ENCODE measurements at regions not wholly inside any gene's neighbourhood (a gene's known extent, or its start where the extent isn't known, plus 50 kb on each side); places are given as distances from the start of the nearest gene placed in this dataset.

DNA sequence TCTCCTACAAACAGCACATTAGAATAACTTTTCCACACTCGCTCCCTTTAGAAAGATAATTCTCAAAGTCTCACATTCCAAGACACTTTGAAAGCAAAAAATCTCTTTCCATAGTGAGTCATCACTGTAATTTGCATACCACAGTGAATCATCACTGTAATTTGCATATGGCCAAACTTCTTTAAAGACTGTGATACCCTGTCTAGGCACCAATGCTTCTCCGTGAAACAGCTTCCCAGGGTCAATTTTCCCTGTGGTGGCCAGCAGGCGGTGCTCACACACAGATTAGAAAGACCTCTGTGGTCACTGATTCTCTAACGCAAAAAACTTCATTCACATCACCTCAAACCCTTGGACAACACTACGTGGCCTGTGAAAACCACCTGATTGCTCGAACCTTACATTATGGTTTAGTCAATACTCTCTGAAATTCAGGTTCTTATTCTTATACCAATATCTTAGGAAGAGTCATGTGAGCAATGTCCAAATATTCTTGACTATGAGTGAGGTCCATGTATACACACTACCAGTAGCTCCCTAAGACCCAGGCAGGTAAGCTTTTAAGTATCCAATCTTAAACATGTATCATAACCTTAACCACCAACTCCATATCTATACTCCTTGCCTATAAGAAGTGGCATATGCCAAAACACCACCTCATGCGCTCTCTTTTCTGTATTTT lies 78.5 kb upstream of the PHACTR1 start:
- Histone ChIP-seq H4K8ac (ENCODE audit: extremely low read depth, insufficient read depth, low read length) (no peak overlapping the region), H4K20me1 (replicated peaks in 1 of 2; ENCODE audit: control insufficient read depth in 1 of 2, insufficient read depth in 2 of 2, low read length in 2 of 2) (no peaks in the 10 kb centered on the region), H3K14ac (ENCODE audit: insufficient read length) (no peak overlapping the region), H2AK5ac (ENCODE audit: low read depth, low read length) (no peak overlapping the region), H2BK5ac (ENCODE audit: low read depth, low read length) (no peak overlapping the region), H2AFZ (ENCODE audit: low read length) (no peak overlapping the region), H3K4me1 (replicated peaks in 1 of 4; ENCODE audit: control insufficient read depth in 3 of 4, insufficient read depth in 4 of 4, low read length in 3 of 4) (no peaks in the 10 kb centered on the region), H3K23me2 (ENCODE audit: low read depth, low read length) (no peaks in the 10 kb centered on the region), H4K91ac (replicated peaks; ENCODE audit: insufficient read length, low read length) (no peak overlapping the region), H3K18ac (ENCODE audit: extremely low read depth, low read length) (no peak overlapping the region), H2BK15ac (ENCODE audit: low read length) (no peak overlapping the region), H3K27me3 (replicated peaks in 1 of 4; ENCODE audit: control insufficient read depth in 3 of 4, extremely low read depth in 1 of 4, insufficient read depth in 3 of 4, low read length in 3 of 4) (no peaks in the 10 kb centered on the region), H2BK20ac (ENCODE audit: low read length) (no peak overlapping the region), H3K4ac (replicated peaks; ENCODE audit: insufficient read length, low read depth, low read length) (no peak overlapping the region), H3K79me1 (ENCODE audit: low read depth, low read length) (no peaks in the 10 kb centered on the region), H3K4me3 (ENCODE audit: extremely low read depth in 1 of 4, insufficient read depth in 2 of 4, low read depth in 3 of 4, low read length in 4 of 4) (no peak overlapping the region), H3K36me3 (ENCODE audit: control insufficient read depth in 2 of 4, insufficient read depth in 4 of 4, low read length in 3 of 4) (no peaks in the 10 kb centered on the region), H3K9ac (replicated peaks in 1 of 4; ENCODE audit: extremely low read depth in 1 of 4, low read depth in 3 of 4, low read length in 3 of 4) (no peak overlapping the region), H3K4me2 (ENCODE audit: insufficient read depth in 1 of 2, low read depth in 2 of 2, low read length in 2 of 2) (no peak overlapping the region), H3K23ac (ENCODE audit: insufficient read length) (no peak overlapping the region), H3K56ac (replicated peaks; ENCODE audit: insufficient read length, low read depth, low read length) (no peak overlapping the region), H3K9me3 (ENCODE audit: insufficient read depth in 2 of 2, low read depth in 1 of 2, low read length in 1 of 2) (no peaks in the 10 kb centered on the region), H2BK120ac (replicated peaks; ENCODE audit: low read depth, low read length) (no peak overlapping the region), H2BK12ac (ENCODE audit: low read depth, low read length) (no peak overlapping the region), H4K5ac (ENCODE audit: insufficient read length, low read depth, low read length) (no peak overlapping the region), H3K27ac (ENCODE audit: low read depth, low read length) (no peak overlapping the region), H3K79me2 (ENCODE audit: control insufficient read depth in 1 of 2, insufficient read depth in 2 of 2, low read length in 2 of 2) (no peaks in the 10 kb centered on the region)
- POLR2A ChIA-PET (ENCODE audit: partially characterized antibody): interaction anchor here (1.0 kb wide), 1 partner anchor 255 kb away, joined by 3 read pairs; no protein-coding TSS in a partner anchor
- WGBS, 2 experiments (ENCODE audit: extremely low coverage in 1 of 2, insufficient coverage in 1 of 2, insufficient read length in 1 of 2, insufficient replicate concordance in 2 of 2, low coverage in 1 of 2, low lambda C conversion rate in 2 of 2, missing lambda C conversion rate in 1 of 2): 33% methylated on average over 7 of the region's 7 CpGs; no CpG with 5 or more reads in 1 of the 2 experiments
- CTCF ChIA-PET (ENCODE audit: partially characterized antibody): interaction anchor here (0.5 to 4.5 kb wide), 24 partner anchors 9 to 640 kb away, joined by 3 to 58 read pairs (median 4); no protein-coding TSS in a partner anchor
- no peak for TF ChIP-seq ZNF274 (IDR thresholded peaks at IDR 0.05; ENCODE audit: borderline replicate concordance, extremely low read depth, low read length)
- TF ChIP-seq RAD21 (IDR thresholded peaks at IDR 0.05 in 1 of 2, conservative IDR thresholded peaks at IDR 0.05 in 1 of 2; ENCODE audit: low read depth in 2 of 2, low read length in 2 of 2): peak; percentile 96 to 97
- peak; percentile 95 for TF ChIP-seq JUND (IDR thresholded peaks at IDR 0.05; ENCODE audit: low read length)
- TF ChIP-seq, protein P1, sequence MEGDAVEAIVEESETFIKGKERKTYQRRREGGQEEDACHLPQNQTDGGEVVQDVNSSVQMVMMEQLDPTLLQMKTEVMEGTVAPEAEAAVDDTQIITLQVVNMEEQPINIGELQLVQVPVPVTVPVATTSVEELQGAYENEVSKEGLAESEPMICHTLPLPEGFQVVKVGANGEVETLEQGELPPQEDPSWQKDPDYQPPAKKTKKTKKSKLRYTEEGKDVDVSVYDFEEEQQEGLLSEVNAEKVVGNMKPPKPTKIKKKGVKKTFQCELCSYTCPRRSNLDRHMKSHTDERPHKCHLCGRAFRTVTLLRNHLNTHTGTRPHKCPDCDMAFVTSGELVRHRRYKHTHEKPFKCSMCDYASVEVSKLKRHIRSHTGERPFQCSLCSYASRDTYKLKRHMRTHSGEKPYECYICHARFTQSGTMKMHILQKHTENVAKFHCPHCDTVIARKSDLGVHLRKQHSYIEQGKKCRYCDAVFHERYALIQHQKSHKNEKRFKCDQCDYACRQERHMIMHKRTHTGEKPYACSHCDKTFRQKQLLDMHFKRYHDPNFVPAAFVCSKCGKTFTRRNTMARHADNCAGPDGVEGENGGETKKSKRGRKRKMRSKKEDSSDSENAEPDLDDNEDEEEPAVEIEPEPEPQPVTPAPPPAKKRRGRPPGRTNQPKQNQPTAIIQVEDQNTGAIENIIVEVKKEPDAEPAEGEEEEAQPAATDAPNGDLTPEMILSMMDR (IDR thresholded peaks at IDR 0.05; ENCODE audit: control extremely low read depth in 1 of 3, insufficient read depth in 1 of 3, low read depth in 1 of 3, low read length in 3 of 3): peak; percentile 72 to 93 (median 91)
- peak; percentile 15; the same call in 1 of the 2 replicates for TF ChIP-seq POU5F1 (IDR thresholded peaks at IDR 0.05; ENCODE audit: low read depth, low read length)
- DNase-seq (ENCODE audit: low read depth in 1 of 2, low spot score in 2 of 2) (peak; percentile 58 to 81), FAIRE-seq (peak; percentile 99)

Measured in H1 (cell line).